Mucosa of rectum (tissue), 2 donors: ENCODE measurements at regions not wholly inside any gene's neighbourhood (a gene's known extent, or its start where the extent isn't known, plus 50 kb on each side); places are given as distances from the start of the nearest gene placed in this dataset.

Experiments
- H3K27ac ChIP-seq, 2 donors: one replicate each; pipeline ENCODE4 v1.7.0; 2013; ENCODE audit warnings: inconsistent platforms in 2 of 2, low read depth in 2 of 2, low read length in 2 of 2
- H3K27me3 ChIP-seq, 2 donors: one replicate each; pipeline ENCODE4 v1.7.0; 2013; ENCODE audit warnings: low read length in 2 of 2; ENCODE audit not compliant: control insufficient read depth in 2 of 2, insufficient read depth in 2 of 2
- H3K36me3 ChIP-seq, 2 donors: one replicate each; pipeline ENCODE4 v1.7.0; 2013; ENCODE audit warnings: low read length in 2 of 2; ENCODE audit not compliant: control insufficient read depth in 2 of 2, insufficient read depth in 2 of 2
- H3K4me1 ChIP-seq, 2 donors: one replicate each; pipeline ENCODE4 v1.7.0; 2013; ENCODE audit warnings: low read length in 2 of 2, mild to moderate bottlenecking in 1 of 2; ENCODE audit not compliant: control insufficient read depth in 2 of 2, insufficient read depth in 2 of 2
- H3K4me3 ChIP-seq, 2 donors: one replicate each; pipeline ENCODE4 v1.7.0; 2013; ENCODE audit warnings: low read length in 2 of 2
- H3K9ac ChIP-seq, 2 donors: one replicate each; pipeline ENCODE4 v1.7.0; 2013; ENCODE audit warnings: low read length in 2 of 2, low read depth in 1 of 2, mild to moderate bottlenecking in 1 of 2
- H3K9me3 ChIP-seq, 2 donors: one replicate each; pipeline ENCODE4 v1.7.0; 2013; ENCODE audit warnings: low read length in 2 of 2; ENCODE audit not compliant: control insufficient read depth in 2 of 2
- donor health status: healthy.
- donor health status: Normal muscosa, but diverticular disease.

GRCh38 chr16:47956916-47957315 is 198.9 kb downstream of the ABCC12 start:
- H3K9ac ChIP-seq: no peak overlapping the region

GRCh38 chr16:47949714-47950113 is 206.1 kb downstream of the ABCC12 start:
- Histone ChIP-seq H3K4me3 (no peak overlapping the region), H3K36me3 (no peaks in the 10 kb centered on the region), H3K4me1 (no peaks in the 10 kb centered on the region), H3K9me3 (no peaks in the 10 kb centered on the region), H3K27me3 (no peaks in the 10 kb centered on the region), H3K9ac (no peak overlapping the region), H3K27ac (no peak overlapping the region)

More at GRCh38 chr16:47956916-47957315, 198.9 kb downstream of the ABCC12 start:
- no peak overlapping the region for H3K27ac ChIP-seq
- H3K36me3 ChIP-seq: no peaks in the 10 kb centered on the region
- no peak overlapping the region for H3K4me3 ChIP-seq
- H3K27me3 ChIP-seq: no peaks in the 10 kb centered on the region
- H3K9me3 ChIP-seq: no peaks in the 10 kb centered on the region
- H3K4me1 ChIP-seq: no peaks in the 10 kb centered on the region

GRCh38 chr16:47949276-47949675 is 206.5 kb downstream of the ABCC12 start:
- Histone ChIP-seq H3K27ac (no peak overlapping the region), H3K9me3 (no peaks in the 10 kb centered on the region), H3K27me3 (no peaks in the 10 kb centered on the region), H3K9ac (no peak overlapping the region), H3K4me3 (no peak overlapping the region), H3K36me3 (no peaks in the 10 kb centered on the region), H3K4me1 (no peaks in the 10 kb centered on the region)

GRCh38 chr16:47947723-47948122 is 208.1 kb downstream of the ABCC12 start:
- H3K4me3 ChIP-seq: no peak overlapping the region
- H3K36me3 ChIP-seq: no peaks in the 10 kb centered on the region
- H3K27ac ChIP-seq: no peak overlapping the region
- H3K27me3 ChIP-seq: no peaks in the 10 kb centered on the region
- H3K9me3 ChIP-seq: no peaks in the 10 kb centered on the region
- no peaks in the 10 kb centered on the region for H3K4me1 ChIP-seq
- H3K9ac ChIP-seq: no peak overlapping the region

- Histone ChIP-seq H3K9me3 (no peaks in the 10 kb centered on the region), H3K27me3 (no peaks in the 10 kb centered on the region), H3K9ac (no peak overlapping the region), H3K4me1 (no peaks in the 10 kb centered on the region), H3K4me3 (no peak overlapping the region), H3K36me3 (no peaks in the 10 kb centered on the region), H3K27ac (no peak overlapping the region)
Measured at GRCh38 chr16:47946092-47946491, 209.7 kb downstream of the ABCC12 start.

GRCh38 chr16:47944589-47944988 is 211.2 kb downstream of the ABCC12 start:
- H3K36me3 ChIP-seq: no peaks in the 10 kb centered on the region
- no peak overlapping the region for H3K27ac ChIP-seq
- no peak overlapping the region for H3K9ac ChIP-seq
- no peaks in the 10 kb centered on the region for H3K4me1 ChIP-seq
- H3K9me3 ChIP-seq: no peaks in the 10 kb centered on the region
- H3K4me3 ChIP-seq: no peak overlapping the region
- no peaks in the 10 kb centered on the region for H3K27me3 ChIP-seq

- no peaks in the 10 kb centered on the region for H3K4me1 ChIP-seq
- no peak overlapping the region for H3K27ac ChIP-seq
- H3K27me3 ChIP-seq: no peaks in the 10 kb centered on the region
- no peak overlapping the region for H3K9ac ChIP-seq
- H3K36me3 ChIP-seq: no peaks in the 10 kb centered on the region
- no peak overlapping the region for H3K4me3 ChIP-seq
- no peaks in the 10 kb centered on the region for H3K9me3 ChIP-seq
Measured at GRCh38 chr16:47943235-47943634, 212.6 kb downstream of the ABCC12 start.

- H3K9me3 ChIP-seq: no peaks in the 10 kb centered on the region
- no peak overlapping the region for H3K27ac ChIP-seq
- H3K4me1 ChIP-seq: no peaks in the 10 kb centered on the region
- H3K9ac ChIP-seq: no peak overlapping the region
- H3K4me3 ChIP-seq: no peak overlapping the region
- no peaks in the 10 kb centered on the region for H3K27me3 ChIP-seq
- no peaks in the 10 kb centered on the region for H3K36me3 ChIP-seq
Measured at GRCh38 chr16:47940466-47940865, 215.3 kb downstream of the ABCC12 start.

- no peak overlapping the region for H3K9ac ChIP-seq
- no peaks in the 10 kb centered on the region for H3K36me3 ChIP-seq
Measured at GRCh38 chr16:47939680-47940079, 216.1 kb downstream of the ABCC12 start.

GRCh38 chr16:47938272-47938671 is 217.5 kb downstream of the ABCC12 start:
- no peaks in the 10 kb centered on the region for H3K27me3 ChIP-seq
- no peaks in the 10 kb centered on the region for H3K4me1 ChIP-seq
- H3K4me3 ChIP-seq: no peak overlapping the region
- H3K36me3 ChIP-seq: no peaks in the 10 kb centered on the region
- H3K9me3 ChIP-seq: no peaks in the 10 kb centered on the region
- no peak overlapping the region for H3K9ac ChIP-seq
- H3K27ac ChIP-seq: no peak overlapping the region

More at GRCh38 chr16:47939680-47940079, 216.1 kb downstream of the ABCC12 start:
- Histone ChIP-seq H3K4me3 (no peak overlapping the region), H3K27ac (no peak overlapping the region), H3K27me3 (no peaks in the 10 kb centered on the region), H3K9me3 (no peaks in the 10 kb centered on the region), H3K4me1 (no peaks in the 10 kb centered on the region)

GRCh38 chr16:47928008-47928407 is 227.8 kb downstream of the ABCC12 start:
- H3K9me3 ChIP-seq: no peaks in the 10 kb centered on the region
- no peaks in the 10 kb centered on the region for H3K4me1 ChIP-seq
- no peak overlapping the region for H3K9ac ChIP-seq
- no peaks in the 10 kb centered on the region for H3K27me3 ChIP-seq
- no peaks in the 10 kb centered on the region for H3K36me3 ChIP-seq
- no peak overlapping the region for H3K4me3 ChIP-seq
- no peak overlapping the region for H3K27ac ChIP-seq
